KG1 (cell line): ENCODE measurements at regions not wholly inside any gene's neighbourhood (a gene's known extent, or its start where the extent isn't known, plus 50 kb on each side); places are given as distances from the start of the nearest gene placed in this dataset.
"Not testable (repeated sequence)": the region's sequence is repeated elsewhere in the genome, so short reads cannot be mapped to it uniquely, and the experiment has no call there.

ENCODE experiments used
- DNase-seq: peaks from one replicate; lab custom pipeline; 2025; lab: John Stamatoyannopoulos, UW

GRCh38 chr20:16864069-16864468, 115.9 kb downstream of the OTOR start:
- DNase-seq: no peak

GRCh38 chr20:16864963-16865362, 116.8 kb downstream of the OTOR start:
- DNase-seq: no peak

- DNase-seq: no peak
These were observed 117.2 kb downstream of the OTOR start for GRCh38 chr20:16865406-16865805.

DNA sequence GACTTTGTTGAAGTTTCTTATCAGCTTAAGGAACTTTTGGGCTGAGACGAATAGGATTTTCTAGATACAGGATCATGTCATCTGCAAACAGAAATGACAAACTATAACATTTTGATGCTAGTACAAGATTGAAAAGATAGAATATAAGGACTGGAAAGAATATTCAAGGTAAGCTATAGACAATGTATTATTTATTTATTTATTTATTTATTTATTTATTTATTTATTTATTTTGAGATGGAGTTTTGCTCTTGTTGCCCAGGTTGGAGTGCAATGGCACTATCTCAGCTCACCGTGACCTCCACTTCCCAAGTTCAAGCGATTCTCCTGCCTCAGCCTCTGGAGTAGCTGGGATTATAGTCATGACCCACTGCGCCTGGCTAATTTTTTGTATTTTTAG, 125.0 kb downstream of the OTOR start:
- DNase-seq: not testable (repeated sequence)

DNA sequence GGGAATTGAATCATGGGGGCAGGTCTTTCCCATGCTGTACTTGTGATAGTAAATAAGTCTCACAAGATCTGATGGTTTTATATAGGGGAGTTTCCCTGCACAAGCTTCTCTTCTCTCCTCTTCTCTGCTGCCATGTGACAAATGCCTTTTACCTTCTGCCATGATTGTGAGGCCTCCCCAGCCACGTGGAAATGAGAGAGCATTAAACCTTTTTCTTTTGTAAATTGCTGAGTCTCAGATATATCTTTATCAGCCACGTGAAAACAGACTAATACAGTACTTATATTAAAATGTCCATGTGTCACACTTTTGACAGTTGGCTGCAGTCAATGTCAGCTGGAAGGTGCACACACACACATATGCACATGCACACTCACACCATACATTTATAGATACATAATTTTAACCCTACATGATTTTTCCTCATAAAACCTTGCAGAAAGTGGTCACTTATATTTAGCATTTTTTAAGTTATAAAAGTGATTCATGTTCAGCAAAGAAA, 128.9 kb downstream of the OTOR start:
- DNase-seq: no peak

DNA sequence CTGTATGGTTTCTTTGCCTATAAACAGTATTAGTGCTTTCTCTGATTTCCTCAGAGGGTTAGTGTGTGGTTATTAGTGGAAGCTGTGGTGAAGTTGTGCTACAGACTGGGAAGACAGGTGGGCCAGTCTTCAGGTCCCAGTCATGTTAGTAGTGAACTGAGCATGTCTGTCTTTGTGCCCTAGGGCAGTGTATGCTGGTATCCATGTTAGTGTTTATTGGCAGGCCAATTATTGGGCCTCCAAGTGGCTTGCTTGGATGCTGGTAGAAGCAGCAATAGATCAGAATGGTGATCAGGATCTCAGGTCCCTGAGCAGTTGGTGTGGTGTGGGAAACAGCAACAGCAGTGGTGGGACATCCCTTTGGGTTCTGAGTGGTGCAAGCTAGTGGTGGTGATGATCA, 137.6 kb downstream of the OTOR start:
- no peak for DNase-seq

DNA sequence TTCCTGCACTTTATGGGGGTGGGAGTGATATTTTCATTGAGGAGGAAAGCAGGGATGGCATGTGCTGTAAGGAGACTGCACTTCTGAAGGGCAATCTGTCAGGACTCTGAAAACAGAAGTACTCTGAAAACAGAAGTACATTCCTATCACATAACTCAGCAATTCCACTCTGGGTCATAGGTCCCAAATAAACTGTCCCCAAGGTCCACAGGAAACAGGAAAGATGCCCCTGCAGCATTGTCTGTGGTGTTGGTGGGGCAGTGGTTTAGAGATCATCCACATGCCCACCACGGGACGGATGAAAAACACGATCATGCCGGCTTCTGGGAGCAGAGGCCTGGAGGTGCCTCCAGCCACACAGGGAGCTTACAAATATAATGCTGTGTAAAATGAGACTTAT, 150.3 kb downstream of the OTOR start:
- no peak for DNase-seq

- no peak for DNase-seq
These were observed 154.5 kb downstream of the OTOR start for GRCh38 chr20:16902662-16903061.

- no peak for DNase-seq
These were observed 156.6 kb downstream of the OTOR start for GRCh38 chr20:16904751-16905150.

GRCh38 chr20:16914277-16914676, 166.1 kb downstream of the OTOR start:
- DNase-seq: no peak

- DNase-seq: no peak
These were observed 168.0 kb downstream of the OTOR start for GRCh38 chr20:16916165-16916564.

DNA sequence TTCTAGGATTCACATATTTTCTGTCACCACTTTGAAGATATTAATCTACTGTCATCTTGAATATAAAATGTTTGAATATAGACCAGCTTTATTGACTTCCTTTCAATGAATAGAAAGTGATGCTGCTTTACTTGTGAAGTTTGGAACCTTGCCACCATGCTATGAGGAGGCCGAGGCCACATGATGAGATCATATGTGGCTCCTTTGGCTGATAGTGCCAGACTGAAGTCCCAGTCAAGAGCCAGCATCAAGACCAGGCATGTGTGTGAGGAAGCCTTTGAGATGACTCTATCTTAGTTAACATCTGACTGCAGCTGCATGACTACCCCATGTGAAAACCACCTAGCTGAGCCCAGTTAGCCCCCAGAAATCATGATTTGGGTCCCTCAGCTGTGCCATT, 169.5 kb downstream of the OTOR start:
- DNase-seq: no peak

GRCh38 chr20:16918366-16918765, 170.2 kb downstream of the OTOR start:
- DNase-seq: no peak

GRCh38 chr20:16919841-16920240, 171.7 kb downstream of the OTOR start:
- DNase-seq: no peak

GRCh38 chr20:16922834-16923233, 174.7 kb downstream of the OTOR start:
- no peak for DNase-seq

GRCh38 chr20:16926626-16927430, 178.7 kb downstream of the OTOR start:
- DNase-seq: no peak

DNA sequence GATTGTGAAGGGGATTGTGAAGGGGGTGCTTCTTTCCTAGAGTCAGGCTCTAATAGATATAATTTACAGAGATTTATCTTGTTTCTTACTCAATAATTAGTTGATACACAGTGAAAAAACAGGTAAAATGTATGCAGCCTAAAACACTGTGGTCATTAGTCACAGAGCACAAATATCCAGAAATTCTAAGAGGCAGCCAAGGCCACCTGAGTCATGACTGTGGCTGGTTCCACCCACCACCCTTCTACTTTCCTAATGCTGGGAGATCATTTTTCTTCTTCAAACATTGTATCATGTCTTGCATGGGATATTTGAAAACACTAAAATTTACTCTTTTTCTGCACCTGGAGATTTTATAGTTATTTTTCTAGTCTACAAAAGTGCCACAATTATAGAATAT, 181.6 kb downstream of the OTOR start:
- DNase-seq: no peak

GRCh38 chr20:16930656-16931055, 182.5 kb downstream of the OTOR start:
- DNase-seq: no peak

DNA sequence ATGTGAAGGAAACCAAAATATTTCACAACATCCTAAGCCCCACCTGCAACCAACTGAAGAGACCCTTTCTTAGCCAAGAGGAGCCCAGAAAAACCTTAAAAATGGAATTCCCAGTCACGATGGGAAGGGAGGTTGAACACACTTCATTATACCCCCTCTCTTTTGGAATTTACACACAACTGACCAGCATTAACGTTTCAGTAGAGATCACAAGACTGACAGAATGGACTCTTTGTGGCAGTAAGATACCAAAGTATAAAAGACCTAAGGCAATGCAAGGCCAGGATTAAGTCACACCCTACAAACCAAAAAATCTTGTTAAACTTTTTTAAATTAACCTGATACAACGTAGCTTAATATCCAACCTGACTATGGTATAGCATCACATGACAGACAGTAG, 190.9 kb downstream of the OTOR start:
- DNase-seq: no peak

DNA sequence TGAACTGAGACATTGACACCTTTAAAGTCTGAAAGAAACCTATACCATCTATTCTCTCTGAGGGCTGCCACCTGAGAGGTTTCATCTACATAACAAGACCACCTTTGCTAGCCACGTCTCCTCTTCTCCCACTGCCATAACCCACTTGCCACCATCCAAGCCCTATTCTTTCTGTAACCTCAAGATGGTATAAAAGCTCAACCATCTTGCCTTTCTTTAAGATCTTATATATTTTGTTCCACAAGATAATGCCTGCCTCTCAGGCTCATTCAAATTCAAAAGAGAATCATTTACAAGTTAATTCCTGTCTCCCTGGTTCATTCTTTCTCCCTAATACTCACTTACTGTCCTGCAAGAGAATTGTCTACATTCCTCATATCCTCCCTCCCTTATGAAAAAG, 192.5 kb downstream of the OTOR start:
- DNase-seq: no peak

- DNase-seq: no peak
These were observed 193.9 kb downstream of the OTOR start for GRCh38 chr20:16942051-16942450.

GRCh38 chr20:16942756-16943155, 194.6 kb downstream of the OTOR start:
- no peak for DNase-seq

DNA sequence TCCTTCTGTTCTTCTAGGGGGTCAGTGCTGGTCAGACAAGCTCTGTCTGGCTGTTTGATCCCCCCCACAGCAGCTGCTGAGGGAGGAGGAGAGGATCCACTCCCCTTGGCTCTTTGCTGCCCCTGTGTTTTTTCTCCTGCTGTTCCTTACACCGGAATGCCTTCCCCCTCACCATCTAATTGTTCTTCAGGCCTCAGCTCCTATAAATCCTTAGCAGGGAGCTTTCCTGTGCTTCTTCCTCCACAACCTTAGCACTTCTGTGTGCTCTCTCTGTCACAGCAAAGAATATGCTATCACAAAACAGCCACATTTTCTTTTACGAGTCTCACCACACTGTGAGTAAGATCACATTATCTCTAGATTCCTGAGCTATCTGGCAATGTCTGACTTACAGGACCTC, 196.6 kb downstream of the OTOR start:
- DNase-seq: no peak

DNA sequence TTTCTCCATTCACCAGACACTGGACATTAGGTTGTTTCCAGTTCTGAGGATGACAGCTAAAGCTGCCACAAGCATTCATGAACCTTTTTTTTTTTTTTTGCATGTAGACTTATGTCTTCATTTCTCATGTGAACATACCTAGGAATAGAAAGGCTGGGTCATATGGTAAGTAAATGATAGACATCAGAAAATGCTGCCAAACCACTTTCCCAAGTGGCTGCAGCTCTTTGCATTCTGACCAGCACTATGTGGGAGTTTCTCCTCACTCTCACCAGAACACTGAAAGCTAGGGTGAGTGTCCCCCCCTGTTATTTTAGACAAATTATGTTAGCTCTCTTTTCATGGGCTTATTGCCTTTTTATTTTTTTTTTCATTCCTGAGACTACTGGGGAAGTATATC, 197.5 kb downstream of the OTOR start:
- no peak for DNase-seq
